ENCODE measurements at regions not wholly inside any gene's neighbourhood (a gene's known extent, or its start where the extent isn't known, plus 50 kb on each side); places are given as distances from the start of the nearest gene placed in this dataset.

GRCh38 chr4:130178106-130178505, 1082.2 kb downstream of the C4orf33 start:
- Histone ChIP-seq H3K4me1 (no peaks in the 10 kb centered on the region), H3K9me3 (no peaks in the 10 kb centered on the region), H3K27me3 (no peaks in the 10 kb centered on the region), H3K27ac (no peak overlapping the region), H3K36me3 (no peaks in the 10 kb centered on the region), H3K4me3 (no peak overlapping the region)
- intact Hi-C loops (cut with DNase I; ENCODE audit: low total_unique reads), result no loop called here
- no peak for TF ChIP-seq CTCF (IDR thresholded peaks at IDR 0.05)
- no peak for TF ChIP-seq POLR2A (IDR thresholded peaks at IDR 0.05)
- TF ChIP-seq POLR2AphosphoS5 (IDR thresholded peaks at IDR 0.05), result no peak
- no peak for DNase-seq (ENCODE audit: low spot score in 2 of 2)

- Histone ChIP-seq H3K4me3 (no peak overlapping the region), H3K4me1 (no peaks in the 10 kb centered on the region), H3K27ac (no peak overlapping the region), H3K27me3 (no peaks in the 10 kb centered on the region), H3K9me3 (no peaks in the 10 kb centered on the region), H3K36me3 (no peaks in the 10 kb centered on the region)
- intact Hi-C loops (cut with DNase I; ENCODE audit: low total_unique reads), result no loop called here
- no peak for DNase-seq (ENCODE audit: low spot score in 2 of 2)
- TF ChIP-seq CTCF (IDR thresholded peaks at IDR 0.05) (no peak), POLR2AphosphoS5 (IDR thresholded peaks at IDR 0.05) (no peak), POLR2A (IDR thresholded peaks at IDR 0.05) (no peak)
Observed at GRCh38 chr4:130183096-130183495, 1087.1 kb downstream of the C4orf33 start.

- Histone ChIP-seq H3K27ac (no peak overlapping the region), H3K4me3 (no peak overlapping the region), H3K9me3 (no peaks in the 10 kb centered on the region), H3K4me1 (no peaks in the 10 kb centered on the region), H3K36me3 (no peaks in the 10 kb centered on the region), H3K27me3 (no peaks in the 10 kb centered on the region)
- no peak for DNase-seq (ENCODE audit: low spot score in 2 of 2)
- TF ChIP-seq POLR2AphosphoS5 (IDR thresholded peaks at IDR 0.05) (no peak), POLR2A (IDR thresholded peaks at IDR 0.05) (no peak)
- intact Hi-C loops (cut with DNase I; ENCODE audit: low total_unique reads), result no loop called here
Observed at GRCh38 chr4:130183766-130184165, 1087.8 kb downstream of the C4orf33 start.

GRCh38 chr4:130185123-130185522, 1089.2 kb downstream of the C4orf33 start:
- H3K4me1 ChIP-seq, result no peaks in the 10 kb centered on the region
- no peaks in the 10 kb centered on the region for H3K27me3 ChIP-seq
- no peak overlapping the region for H3K4me3 ChIP-seq
- H3K27ac ChIP-seq, result no peak overlapping the region
- intact Hi-C loops (cut with DNase I; ENCODE audit: low total_unique reads), result no loop called here
- no peaks in the 10 kb centered on the region for H3K9me3 ChIP-seq
- TF ChIP-seq POLR2AphosphoS5 (IDR thresholded peaks at IDR 0.05) (no peak), POLR2A (IDR thresholded peaks at IDR 0.05) (no peak), CTCF (IDR thresholded peaks at IDR 0.05) (no peak)
- no peaks in the 10 kb centered on the region for H3K36me3 ChIP-seq
- DNase-seq (ENCODE audit: low spot score in 2 of 2), result no peak

- Histone ChIP-seq H3K4me1 (no peaks in the 10 kb centered on the region), H3K36me3 (no peaks in the 10 kb centered on the region), H3K27me3 (no peaks in the 10 kb centered on the region), H3K4me3 (no peak overlapping the region), H3K9me3 (no peaks in the 10 kb centered on the region), H3K27ac (no peak overlapping the region)
- intact Hi-C loops (cut with DNase I; ENCODE audit: low total_unique reads), result no loop called here
- TF ChIP-seq CTCF (IDR thresholded peaks at IDR 0.05), result no peak
- no peak for TF ChIP-seq POLR2A (IDR thresholded peaks at IDR 0.05)
- no peak for TF ChIP-seq POLR2AphosphoS5 (IDR thresholded peaks at IDR 0.05)
- DNase-seq (ENCODE audit: low spot score in 2 of 2), result no peak
Observed at GRCh38 chr4:130186931-130187330, 1091.0 kb downstream of the C4orf33 start.

- DNase-seq (ENCODE audit: low spot score in 2 of 2), result no peak
- H3K9me3 ChIP-seq, result no peaks in the 10 kb centered on the region
- intact Hi-C loops (cut with DNase I; ENCODE audit: low total_unique reads), result no loop called here
- no peak overlapping the region for H3K27ac ChIP-seq
- no peak overlapping the region for H3K4me3 ChIP-seq
- TF ChIP-seq CTCF (IDR thresholded peaks at IDR 0.05) (no peak), POLR2A (IDR thresholded peaks at IDR 0.05) (no peak), POLR2AphosphoS5 (IDR thresholded peaks at IDR 0.05) (no peak)
- H3K27me3 ChIP-seq, result no peaks in the 10 kb centered on the region
- no peaks in the 10 kb centered on the region for H3K36me3 ChIP-seq
- no peaks in the 10 kb centered on the region for H3K4me1 ChIP-seq
Observed at GRCh38 chr4:130187587-130187986, 1091.6 kb downstream of the C4orf33 start.
